Psoas muscle (tissue), 7 donors: ENCODE measurements at regions not wholly inside any gene's neighbourhood (a gene's known extent, or its start where the extent isn't known, plus 50 kb on each side); places are given as distances from the start of the nearest gene placed in this dataset.

ENCODE experiments used
- ATAC-seq, 4 donors: fragments of 200-7000 bp; cut with Tn5 transposase; one replicate each; pipeline ENCODE4 v1.9.1; 2020; ENCODE audit warnings: moderate library complexity in 3 of 4, mild to moderate bottlenecking in 2 of 4
- DNase-seq, 2 donors: peaks; one replicate each; pipeline ENCODE4 v3.0.0-alpha.2; 2020
- H3K27ac ChIP-seq: fragments of 200-600 bp; one replicate; pipeline ENCODE4 v1.8.0; 2022
- H3K27me3 ChIP-seq, 3 donors: fragments of 200-600 bp in 1 of 3; one replicate each; pipeline versions ENCODE4 v1.6.1 to v1.8.0; 2013 to 2022; ENCODE audit warnings: low read length in 2 of 3, mild to moderate bottlenecking in 2 of 3, moderate library complexity in 1 of 3; ENCODE audit not compliant: insufficient read depth in 3 of 3
- H3K36me3 ChIP-seq, 2 donors: fragments of 200-600 bp in 1 of 2; one replicate each; pipeline versions ENCODE4 v1.6.1 to v1.8.0; 2013 to 2022; ENCODE audit warnings: low read depth in 1 of 2, mild to moderate bottlenecking in 1 of 2, moderate library complexity in 1 of 2; ENCODE audit not compliant: insufficient read depth in 1 of 2
- H3K4me1 ChIP-seq: fragments of 200-600 bp; one replicate; pipeline ENCODE4 v1.8.0; 2022
- H3K4me3 ChIP-seq: fragments of 200-600 bp; one replicate; pipeline ENCODE4 v1.8.0; 2022; ENCODE audit warnings: mild to moderate bottlenecking
- H3K9me3 ChIP-seq: fragments of 200-600 bp; one replicate; pipeline ENCODE4 v1.8.0; 2022
- CTCF ChIP-seq: fragments of 200-600 bp; IDR thresholded peaks from one replicate; pipeline ENCODE4 v1.8.0; 2022; ENCODE audit warnings: antibody characterized with exemption
- WGBS, 3 donors: extraction: QIAGEN DNeasy Blood & Tissue Kit; methylation state at CpG; one replicate each; pipeline versions ENCODE4 v1.1.6 to v1.1.7; 2013; 5-methylcytosine and 5-hydroxymethylcytosine counted together
- intact Hi-C, 2 donors: fragments of 100-400 bp; cut with DNase I; formaldehyde crosslinking; loops; one replicate each; pipeline versions ENCODE4 v1.11.0 to v1.14.2; 2022
- donor health status: healthy with polysubstance abuse.
- donor health status: DM: no; HTN: no; CAD: no; lungs with moderate emphysema.
- donor health status: Bipolar disorder and iron deficiency.
- donor health status: healthy.
- donor health status: DM: yes; HTN: yes; CAD: no.
- donor health status: DM: no; HTN: no; CAD: no.
- donor health status: DM: yes; HTN: yes; CAD: no.

- ATAC-seq: no peak
- WGBS, 3 donors: 72 to 80% (median 72%) methylated on average over 5 of the region's 5 CpGs
Observed at GRCh38 chr20:55888685-55889084, 116.6 kb downstream of the CBLN4 start.

GRCh38 chr20:55882910-55883309 is 122.4 kb downstream of the CBLN4 start:
- no peak for TF ChIP-seq CTCF
- H3K4me3 ChIP-seq: no peak overlapping the region
- H3K9me3 ChIP-seq: no peaks in the 10 kb centered on the region
- no peaks in the 10 kb centered on the region for H3K36me3 ChIP-seq
- 57 to 69% (median 62%) methylated on average over 3 of the region's 3 CpGs for WGBS, 3 donors
- ATAC-seq (no peak), DNase-seq (no peak)
- H3K27ac ChIP-seq: no peak overlapping the region
- H3K27me3 ChIP-seq: no peaks in the 10 kb centered on the region
- H3K4me1 ChIP-seq: no peaks in the 10 kb centered on the region
- intact Hi-C loops: no loop called here

More at GRCh38 chr20:55888685-55889084, 116.6 kb downstream of the CBLN4 start:
- Histone ChIP-seq H3K36me3 (no peaks in the 10 kb centered on the region), H3K4me3 (no peak overlapping the region), H3K9me3 (no peaks in the 10 kb centered on the region), H3K27ac (no peak overlapping the region), H3K4me1 (no peaks in the 10 kb centered on the region), H3K27me3 (no peaks in the 10 kb centered on the region)
- intact Hi-C loops: no loop called here
- TF ChIP-seq CTCF: no peak
- DNase-seq: no peak

GRCh38 chr20:55882286-55882685 is 123.0 kb downstream of the CBLN4 start:
- Histone ChIP-seq H3K27ac (no peak overlapping the region), H3K36me3 (no peaks in the 10 kb centered on the region), H3K27me3 (no peaks in the 10 kb centered on the region), H3K4me1 (no peaks in the 10 kb centered on the region), H3K4me3 (no peak overlapping the region), H3K9me3 (no peaks in the 10 kb centered on the region)
- no peak for TF ChIP-seq CTCF
- WGBS, 3 donors: 63 to 75% (median 69%) methylated on average over 1 of the region's 1 CpG
- no peak for DNase-seq
- ATAC-seq: no peak
- intact Hi-C loops: no loop called here

GRCh38 chr20:55881204-55881603 is 124.1 kb downstream of the CBLN4 start:
- H3K27me3 ChIP-seq: no peaks in the 10 kb centered on the region
- ATAC-seq (no peak), DNase-seq (no peak)
- no peak for TF ChIP-seq CTCF
- no peaks in the 10 kb centered on the region for H3K4me1 ChIP-seq
- no peak overlapping the region for H3K27ac ChIP-seq
- H3K4me3 ChIP-seq: no peak overlapping the region
- WGBS, 3 donors: 48 to 59% (median 49%) methylated on average over 4 of the region's 4 CpGs
- intact Hi-C loops: no loop called here
- H3K36me3 ChIP-seq: no peaks in the 10 kb centered on the region
- H3K9me3 ChIP-seq: no peaks in the 10 kb centered on the region

GRCh38 chr20:55880361-55880760 is 125.0 kb downstream of the CBLN4 start:
- intact Hi-C loops: no loop called here
- H3K4me1 ChIP-seq: no peaks in the 10 kb centered on the region
- no peak for TF ChIP-seq CTCF
- H3K9me3 ChIP-seq: no peaks in the 10 kb centered on the region
- H3K27ac ChIP-seq: no peak overlapping the region
- ATAC-seq (no peak), DNase-seq (no peak)
- WGBS, 3 donors: 31 to 47% (median 41%) methylated on average over 4 of the region's 4 CpGs
- H3K4me3 ChIP-seq: no peak overlapping the region
- no peaks in the 10 kb centered on the region for H3K36me3 ChIP-seq
- no peaks in the 10 kb centered on the region for H3K27me3 ChIP-seq
